ENCODE measurements at regions not wholly inside any gene's neighbourhood (a gene's known extent, or its start where the extent isn't known, plus 50 kb on each side); places are given as distances from the start of the nearest gene placed in this dataset.

DNA sequence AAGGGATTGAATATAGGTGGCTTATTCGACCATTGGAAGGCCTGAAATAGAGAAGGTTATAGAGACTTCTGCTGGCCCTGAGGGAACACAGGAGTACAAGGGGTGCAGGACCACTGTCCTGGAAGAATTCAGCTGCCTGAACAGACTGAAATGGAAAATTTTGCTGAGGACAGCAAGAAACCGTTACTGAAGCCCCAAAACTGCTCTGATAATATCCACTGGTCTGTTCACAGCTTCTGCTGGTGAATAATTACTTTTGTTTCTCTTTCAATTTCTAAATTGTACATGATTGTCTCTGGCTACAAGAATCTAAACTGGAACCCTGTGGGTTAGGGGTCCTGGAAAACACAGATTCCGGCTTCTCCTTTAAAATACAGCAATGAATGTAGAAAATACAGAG is 218.5 kb upstream of the CDH12 start:
- no peak for DNase-seq

GRCh38 chr5:23064710-23065109 is 211.6 kb upstream of the CDH12 start:
- DNase-seq = no peak

DNA sequence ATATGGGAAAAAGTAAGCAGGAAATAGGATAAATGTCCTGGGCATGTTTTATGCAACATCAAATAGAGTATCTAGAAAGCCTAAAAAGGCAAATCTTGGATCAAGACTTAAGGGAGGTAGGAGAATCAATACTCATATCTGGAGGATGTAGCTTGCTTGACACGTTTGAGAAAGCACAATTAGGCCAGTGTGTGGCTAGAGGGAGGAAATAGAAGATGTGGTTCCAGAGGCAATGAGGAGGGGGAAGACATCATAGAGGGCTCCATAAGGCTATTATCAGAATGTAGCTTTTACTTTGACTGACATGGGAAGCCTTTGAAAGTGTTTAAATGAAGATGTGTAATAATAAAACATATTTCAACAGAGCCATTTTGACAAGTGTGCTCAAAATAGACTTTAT is 200.7 kb upstream of the CDH12 start:
- no peak for DNase-seq

DNA sequence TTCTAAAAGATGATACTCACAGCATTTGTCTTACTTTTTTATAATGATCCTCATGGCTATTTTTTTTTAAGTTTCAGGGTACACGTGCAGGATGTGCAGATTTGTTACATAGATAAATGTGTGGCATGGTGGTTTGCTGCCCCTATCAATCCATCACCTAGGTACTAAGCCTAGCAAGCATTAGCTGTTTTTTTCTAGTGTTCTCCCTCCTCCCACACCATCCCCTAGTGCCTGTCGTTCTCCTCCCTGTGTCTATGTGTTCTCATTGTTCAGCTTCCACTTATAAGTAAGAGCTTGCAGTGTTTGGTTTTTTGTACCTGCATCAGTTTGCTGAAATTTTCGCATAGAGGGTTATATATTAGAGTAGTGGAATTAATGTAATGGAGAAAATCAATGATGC is 189.1 kb upstream of the CDH12 start:
- DNase-seq = no peak

DNA sequence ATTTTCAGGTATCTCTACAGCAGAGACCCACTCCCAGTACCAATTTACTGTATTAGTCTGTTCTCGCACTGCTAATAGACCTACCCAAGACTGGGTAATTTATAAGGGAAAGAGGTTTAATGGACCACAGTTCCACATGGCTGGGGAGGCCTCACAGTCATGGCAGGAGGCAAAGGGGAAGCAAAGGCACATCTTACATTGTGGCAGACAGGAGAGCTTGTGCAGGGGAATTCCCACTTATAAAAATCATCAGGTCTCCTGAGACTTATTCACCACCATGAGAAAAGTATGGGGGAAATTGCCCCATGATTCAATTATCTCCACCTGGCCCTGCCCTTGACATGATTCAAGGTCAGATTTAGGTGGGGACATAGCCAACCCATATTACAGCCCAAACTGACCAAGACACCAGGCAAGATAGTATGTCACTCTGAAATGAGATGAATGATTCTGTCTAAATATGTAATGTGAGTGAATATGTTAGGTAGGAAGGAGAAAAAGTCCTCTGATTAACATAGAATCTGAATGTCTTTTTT is 182.5 kb upstream of the CDH12 start:
- no peak for DNase-seq

GRCh38 chr5:23033864-23034263 is 180.7 kb upstream of the CDH12 start:
- DNase-seq = no peak

- DNase-seq = no peak
These were observed 176.1 kb upstream of the CDH12 start for GRCh38 chr5:23029290-23029689.

- DNase-seq = no peak
These were observed 175.4 kb upstream of the CDH12 start for GRCh38 chr5:23028445-23029021.

DNA sequence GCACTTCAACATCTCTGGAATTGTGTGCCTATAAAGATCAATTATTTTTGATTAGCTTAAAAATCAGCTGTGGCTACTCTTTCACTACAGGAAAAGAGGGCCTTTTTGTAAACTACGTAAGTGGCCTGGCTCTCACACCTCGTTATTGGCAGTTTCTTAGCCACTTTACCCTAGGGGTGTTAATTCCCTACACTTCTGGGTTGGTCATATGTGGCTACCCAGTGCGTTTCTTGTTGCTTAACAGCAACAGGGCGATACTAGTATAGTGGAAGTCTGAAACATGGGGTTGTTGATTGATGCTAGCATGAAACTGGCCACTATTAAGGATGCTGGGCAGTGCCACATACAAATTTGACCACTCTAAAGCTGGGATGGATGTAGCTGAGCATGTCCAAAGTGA is 174.7 kb upstream of the CDH12 start:
- DNase-seq = no peak

DNA sequence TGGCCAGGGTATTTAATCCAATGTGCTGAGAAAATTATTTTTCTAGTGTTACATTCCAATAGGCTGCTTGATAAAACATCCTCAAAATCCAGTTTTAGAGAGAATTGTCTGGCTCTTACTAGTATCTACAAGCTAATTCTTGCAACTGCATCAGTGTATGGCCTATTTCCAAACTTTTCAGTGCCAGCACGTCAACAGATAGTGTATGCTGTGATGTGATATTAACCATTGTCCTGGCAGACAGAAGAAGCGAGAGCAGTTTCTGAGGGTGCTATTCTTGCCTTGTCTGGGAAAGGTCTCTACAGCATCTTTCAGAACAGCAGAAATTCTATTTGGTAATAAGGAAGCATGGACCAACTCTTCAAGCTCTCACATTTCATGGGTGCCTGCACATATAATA is 174.2 kb upstream of the CDH12 start:
- DNase-seq = no peak

GRCh38 chr5:23026252-23027170 is 173.4 kb upstream of the CDH12 start:
- no peak for DNase-seq

DNA sequence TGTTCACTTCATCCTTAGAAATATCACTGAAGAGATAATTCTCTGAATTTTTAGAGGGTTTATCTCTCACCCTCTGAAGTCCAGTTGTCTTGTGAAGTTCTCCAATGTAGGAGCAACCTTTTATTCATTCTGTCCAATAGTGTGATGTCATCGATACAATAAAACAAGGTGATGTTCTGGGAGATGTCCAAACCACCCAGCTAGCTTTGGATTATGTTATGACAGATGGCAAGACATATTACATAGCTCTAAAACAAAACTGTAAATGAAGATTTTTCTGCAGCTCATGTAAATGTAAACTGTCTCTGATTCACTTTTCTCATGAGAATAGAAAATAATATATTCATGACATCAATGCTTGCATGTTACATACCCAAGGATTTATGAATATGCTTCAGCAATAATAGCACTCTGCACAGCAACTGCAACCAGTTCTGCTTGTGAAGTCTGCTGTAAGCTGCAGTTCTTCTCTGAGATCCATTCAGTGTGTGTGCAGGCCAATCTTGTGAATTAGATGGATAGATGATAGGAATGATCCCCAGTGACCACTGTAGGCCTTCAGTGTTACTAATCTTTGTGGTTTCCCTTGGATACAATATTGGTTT is 172.6 kb upstream of the CDH12 start:
- DNase-seq = no peak

GRCh38 chr5:23024470-23024869 is 171.3 kb upstream of the CDH12 start:
- no peak for DNase-seq

DNA sequence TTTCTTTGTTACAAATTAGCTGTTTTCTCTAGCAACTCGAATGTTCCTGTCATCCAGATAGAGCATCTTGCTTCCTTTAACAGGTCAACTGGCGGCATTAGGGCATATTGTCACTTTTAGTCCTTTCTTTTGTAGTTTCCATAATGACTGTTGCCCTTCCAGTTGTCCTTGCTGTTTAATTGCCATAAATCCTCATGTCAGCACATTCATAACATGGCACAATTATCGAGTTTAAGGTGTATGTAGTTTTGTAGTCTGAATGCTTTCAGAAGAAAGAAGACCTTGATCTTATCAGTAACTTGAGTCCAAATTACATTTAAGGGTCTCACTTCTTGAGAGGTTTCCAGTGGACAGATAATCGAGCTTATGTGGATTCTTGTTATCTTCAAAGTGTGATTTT is 161.7 kb upstream of the CDH12 start:
- no peak for DNase-seq

DNA sequence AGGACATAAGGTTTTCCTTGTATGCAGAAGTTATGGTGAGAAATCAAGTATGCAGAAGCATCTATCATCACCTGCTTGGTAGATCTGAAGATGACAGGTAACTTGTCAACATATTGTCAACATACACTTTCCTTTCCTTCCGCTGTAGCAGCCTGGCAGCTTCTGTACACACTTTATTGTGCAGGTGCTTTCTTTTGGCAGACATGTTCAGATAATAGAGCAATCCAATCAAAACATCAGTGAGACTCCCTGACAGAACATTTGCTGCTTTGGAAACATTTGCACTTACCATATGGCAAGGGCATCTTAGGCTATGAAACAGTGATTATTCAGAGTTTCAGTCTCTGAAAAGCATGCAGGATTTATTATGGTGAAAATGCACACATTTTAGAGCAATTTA is 161.1 kb upstream of the CDH12 start:
- no peak for DNase-seq

GRCh38 chr5:23013395-23013998 is 160.4 kb upstream of the CDH12 start:
- no peak for DNase-seq

- DNase-seq = no peak
These were observed 159.7 kb upstream of the CDH12 start for GRCh38 chr5:23012842-23013241.

GRCh38 chr5:23007762-23008161 is 154.6 kb upstream of the CDH12 start:
- DNase-seq = no peak

GRCh38 chr5:23007236-23007635 is 154.1 kb upstream of the CDH12 start:
- DNase-seq = peak; percentile 14

- no peak for DNase-seq
These were observed 148.0 kb upstream of the CDH12 start for GRCh38 chr5:23001120-23001519.

DNA sequence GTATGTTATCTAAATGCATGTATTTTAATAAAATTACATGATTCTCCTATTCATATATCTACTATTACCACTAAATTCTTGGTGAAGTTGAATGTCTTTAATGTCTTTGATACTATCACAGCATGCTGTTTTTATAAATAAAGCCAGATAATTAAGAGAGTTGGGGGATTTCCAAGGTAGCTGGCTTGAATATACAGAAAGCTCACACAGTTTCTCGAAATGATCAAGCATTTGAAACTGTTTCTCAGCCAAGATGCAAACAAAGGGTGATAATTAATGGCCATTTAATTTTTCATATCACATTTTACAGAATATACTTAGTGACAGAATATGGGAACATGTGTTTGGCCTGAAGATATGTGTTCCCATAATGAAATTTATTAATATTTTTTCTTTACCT is 145.6 kb upstream of the CDH12 start:
- no peak for DNase-seq

- DNase-seq = no peak
These were observed 145.2 kb upstream of the CDH12 start for GRCh38 chr5:22998362-22998761.

DNA sequence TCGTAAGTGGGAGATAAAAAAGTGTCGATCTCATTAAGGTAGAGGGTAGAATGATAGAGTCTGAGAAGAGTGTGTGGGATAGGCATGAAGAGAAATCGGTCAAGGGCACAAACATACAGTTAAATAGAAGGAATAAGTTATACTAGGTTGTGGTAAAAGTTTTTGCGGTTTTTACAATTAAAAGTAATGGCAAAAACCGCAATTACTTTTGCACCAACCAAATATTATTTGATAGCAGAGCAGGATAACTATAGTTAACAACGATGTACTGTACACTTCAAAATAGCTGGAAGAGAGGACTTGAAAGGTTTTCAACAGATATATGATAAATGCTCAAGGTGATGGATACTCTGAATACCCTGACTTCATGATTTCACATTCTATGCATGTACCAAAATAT is 135.8 kb upstream of the CDH12 start:
- DNase-seq = no peak
